SK-N-SH (cell line): ENCODE measurements at regions not wholly inside any gene's neighbourhood (a gene's known extent, or its start where the extent isn't known, plus 50 kb on each side); places are given as distances from the start of the nearest gene placed in this dataset.

Source experiments
- CTCF ChIA-PET: fragments of 300-600, 350-600 bp; formaldehyde crosslinking; extraction: SDS; loops from one replicate; lab custom pipeline; 2021; lab: Yijun Ruan, JAX
- POLR2A ChIA-PET: fragments of 350-600 bp; sonication (Branson Sonifier 250); formaldehyde crosslinking; extraction: SDS; loops from one replicate; lab custom pipeline; 2020; ENCODE audit warnings: antibody characterized with exemption, inconsistent platforms; lab: Yijun Ruan, JAX
- DNase-seq: peaks from one replicate; pipeline ENCODE4 v3.0.0; 2012
- H2AFZ ChIP-seq: fragments of 200-600 bp; sonication (generic); 2 replicates; pipeline ENCODE4 v1.8.1; 2016; ENCODE audit warnings: antibody characterized with exemption, mild to moderate bottlenecking, low read depth
- H3F3A ChIP-seq: fragments of 200-600 bp; sonication (generic); replicated peaks from 2 replicates; pipeline ENCODE3; 2016; ENCODE audit warnings: antibody characterized with exemption, mild to moderate bottlenecking; ENCODE audit not compliant: insufficient read depth
- H3K27ac ChIP-seq, 2 experiments: fragments of 200-500 bp in 1 of 2; fragments of 200-600 bp in 1 of 2; sonication (Bioruptor generic) in 1 of 2; sonication (generic), shearing (Covaris generic) in 1 of 2; 2 replicates each; pipeline versions ENCODE4 v1.5.1 to v1.6.1; 2014 to 2016; ENCODE audit warnings: low read depth in 2 of 2, inconsistent platforms in 1 of 2, low read length in 1 of 2, mild to moderate bottlenecking in 1 of 2, mixed read lengths in 1 of 2
- H3K27me3 ChIP-seq: fragments of 200-600 bp; sonication (generic), shearing (Covaris generic); 2 replicates; pipeline ENCODE4 v1.6.1; 2016; ENCODE audit warnings: mixed run types; ENCODE audit not compliant: insufficient read depth
- H3K36me3 ChIP-seq, 2 experiments: fragments of 200-500 bp in 1 of 2; fragments of 200-600 bp in 1 of 2; sonication (Bioruptor generic) in 1 of 2; sonication (generic) in 1 of 2; replicated peaks in 1 of 2; 2 replicates each; pipeline versions ENCODE3 to v1.5.1; 2014 to 2016; ENCODE audit warnings: low read length in 1 of 2, mild to moderate bottlenecking in 1 of 2; ENCODE audit not compliant: insufficient read depth in 2 of 2, control insufficient read depth in 1 of 2
- H3K4me1 ChIP-seq, 2 experiments: fragments of 200-500 bp in 1 of 2; fragments of 200-600 bp in 1 of 2; sonication (Bioruptor generic) in 1 of 2; sonication (generic), shearing (Covaris generic) in 1 of 2; 2 replicates each; pipeline versions ENCODE4 v1.5.1 to v1.6.1; 2014 to 2016; ENCODE audit warnings: low read depth in 1 of 2, low read length in 1 of 2, mixed run types in 1 of 2; ENCODE audit not compliant: insufficient read depth in 2 of 2, control insufficient read depth in 1 of 2
- H3K4me2 ChIP-seq: fragments of 200-600 bp; sonication (generic), shearing (Covaris generic); 2 replicates; pipeline ENCODE4 v1.6.1; 2017; ENCODE audit warnings: mixed run types
- H3K4me3 ChIP-seq, 2 experiments: fragments of 200-500 bp in 1 of 2; fragments of 200-600 bp in 1 of 2; sonication (Bioruptor generic) in 1 of 2; sonication (generic), shearing (Covaris generic) in 1 of 2; 2 replicates each; pipeline versions ENCODE4 v1.5.1 to v1.8.1; 2014 to 2016; ENCODE audit warnings: low read depth in 2 of 2, inconsistent platforms in 1 of 2, low read length in 1 of 2, mild to moderate bottlenecking in 1 of 2, mixed read lengths in 1 of 2, moderate library complexity in 1 of 2
- H3K79me2 ChIP-seq: fragments of 200-600 bp; sonication (generic); 2 replicates; pipeline ENCODE4 v1.8.1; 2017; ENCODE audit warnings: mild to moderate bottlenecking; ENCODE audit not compliant: insufficient read depth
- H3K9ac ChIP-seq: fragments of 200-600 bp; sonication (generic); 2 replicates; pipeline ENCODE4 v1.6.1; 2017; ENCODE audit warnings: mixed run types
- H3K9me2 ChIP-seq: fragments of 200-600 bp; sonication (generic); 2 replicates; pipeline ENCODE4 v1.6.1; 2017; ENCODE audit warnings: mixed run types
- H3K9me3 ChIP-seq: fragments of 200-600 bp; sonication (generic); 2 replicates; pipeline ENCODE4 v1.6.1; 2017; ENCODE audit warnings: mixed run types, mild to moderate bottlenecking, moderate library complexity
- H4K20me1 ChIP-seq: fragments of 200-600 bp; sonication (generic); 2 replicates; pipeline ENCODE4 v1.6.1; 2017; ENCODE audit warnings: mild to moderate bottlenecking, mixed run types; ENCODE audit not compliant: insufficient read depth
- CHD2 ChIP-seq: fragments of 150-350 bp; IDR thresholded peaks from 2 replicates; pipeline ENCODE4 v1.6.1; 2018; ENCODE audit warnings: low read length; ENCODE audit not compliant: partially characterized antibody
- ELF1 ChIP-seq: IDR thresholded peaks from 2 replicates; pipeline ENCODE4 v1.4.0; 2012
- EP300 ChIP-seq, 2 experiments: IDR thresholded peaks; 2 replicates each; pipeline versions ENCODE4 v1.4.0 to v1.6.1; 2012; ENCODE audit warnings: borderline replicate concordance in 1 of 2, low read depth in 1 of 2, low read length in 1 of 2
- FOSL2 ChIP-seq: IDR thresholded peaks from 2 replicates; pipeline ENCODE4 v1.4.0; 2012; ENCODE audit warnings: low read depth, mild to moderate bottlenecking, moderate library complexity, borderline replicate concordance
- FOXJ3 ChIP-seq: sonication (generic); formaldehyde crosslinking; IDR thresholded peaks from 2 replicates; pipeline ENCODE4 v1.5.1; 2020; ENCODE audit warnings: mild to moderate bottlenecking, missing genetic modification reagents
- GABPA ChIP-seq: IDR thresholded peaks from 2 replicates; pipeline ENCODE4 v1.4.0; 2012; ENCODE audit warnings: low read depth, mild to moderate bottlenecking
- JUND ChIP-seq: IDR thresholded peaks from 2 replicates; pipeline ENCODE4 v1.4.0; 2012
- NFIC ChIP-seq: IDR thresholded peaks from 2 replicates; pipeline ENCODE4 v1.4.0; 2012; ENCODE audit warnings: borderline replicate concordance
- POLR2AphosphoS5 ChIP-seq: IDR thresholded peaks from 2 replicates; pipeline ENCODE4 v1.6.1; 2012; ENCODE audit warnings: low read depth, low read length
- RCOR1 ChIP-seq: fragments of 150-350 bp; IDR thresholded peaks from 2 replicates; pipeline ENCODE4 v1.6.1; 2017; ENCODE audit warnings: antibody characterized with exemption, low read length
- RFX5 ChIP-seq: IDR thresholded peaks from 2 replicates; pipeline ENCODE4 v1.6.1; 2012; ENCODE audit warnings: mild to moderate bottlenecking, improper control_type of control experiment, low read length
- RXRA ChIP-seq: IDR thresholded peaks from 2 replicates; pipeline ENCODE4 v1.4.0; 2012; ENCODE audit warnings: low read depth, mild to moderate bottlenecking, borderline replicate concordance
- TCF12 ChIP-seq: IDR thresholded peaks from 2 replicates; pipeline ENCODE4 v1.4.0; 2012
- TEAD4 ChIP-seq: IDR thresholded peaks from 2 replicates; pipeline ENCODE4 v1.4.0; 2012; ENCODE audit warnings: mild to moderate bottlenecking, borderline replicate concordance; ENCODE audit not compliant: insufficient read depth
- YY1 ChIP-seq: IDR thresholded peaks from 2 replicates; pipeline ENCODE4 v1.4.0; 2012; ENCODE audit warnings: low read depth, mild to moderate bottlenecking
- WGBS: methylation state at CpG from one replicate; pipeline ENCODE4 v1.1.6; 2017; ENCODE audit warnings: low lambda C conversion rate; 5-methylcytosine and 5-hydroxymethylcytosine counted together
- TF ChIP-seq, protein P1 (sequence below): fragments of 150-350 bp; IDR thresholded peaks from 2 replicates; pipeline ENCODE4 v1.6.1; 2017; ENCODE audit warnings: antibody characterized with exemption, low read length, low read depth, borderline replicate concordance
- TF ChIP-seq, protein P2 (sequence below): IDR thresholded peaks from 2 replicates; pipeline ENCODE4 v1.4.0; 2012; ENCODE audit warnings: low read depth
- TF ChIP-seq, protein P3 (sequence below): IDR thresholded peaks from 2 replicates; pipeline ENCODE4 v1.6.1; 2012; ENCODE audit warnings: mild to moderate bottlenecking, low read depth, low read length, moderate library complexity

DNA sequence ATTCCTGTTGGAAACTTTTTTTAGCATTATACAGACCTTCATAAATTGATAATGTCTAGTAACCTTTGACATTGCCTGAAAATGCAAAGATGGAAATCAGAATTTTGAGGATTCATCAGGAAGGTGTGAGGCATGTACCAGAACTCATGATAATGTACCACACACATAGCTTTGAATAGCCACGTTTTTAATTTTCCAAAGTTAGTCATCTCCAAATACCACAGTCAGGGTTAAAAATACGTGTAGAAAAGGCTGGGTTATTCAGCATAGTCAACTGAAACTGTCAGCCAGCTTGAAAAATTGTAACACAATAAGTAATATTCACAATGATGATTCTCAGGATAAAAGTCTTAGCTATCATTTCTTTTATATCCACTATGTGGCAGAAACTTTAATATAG is 102.0 kb upstream of the THRB start (continued):
- TF ChIP-seq POLR2AphosphoS5: no peak
- no peak for TF ChIP-seq TEAD4
- TF ChIP-seq RCOR1: no peak

DNA sequence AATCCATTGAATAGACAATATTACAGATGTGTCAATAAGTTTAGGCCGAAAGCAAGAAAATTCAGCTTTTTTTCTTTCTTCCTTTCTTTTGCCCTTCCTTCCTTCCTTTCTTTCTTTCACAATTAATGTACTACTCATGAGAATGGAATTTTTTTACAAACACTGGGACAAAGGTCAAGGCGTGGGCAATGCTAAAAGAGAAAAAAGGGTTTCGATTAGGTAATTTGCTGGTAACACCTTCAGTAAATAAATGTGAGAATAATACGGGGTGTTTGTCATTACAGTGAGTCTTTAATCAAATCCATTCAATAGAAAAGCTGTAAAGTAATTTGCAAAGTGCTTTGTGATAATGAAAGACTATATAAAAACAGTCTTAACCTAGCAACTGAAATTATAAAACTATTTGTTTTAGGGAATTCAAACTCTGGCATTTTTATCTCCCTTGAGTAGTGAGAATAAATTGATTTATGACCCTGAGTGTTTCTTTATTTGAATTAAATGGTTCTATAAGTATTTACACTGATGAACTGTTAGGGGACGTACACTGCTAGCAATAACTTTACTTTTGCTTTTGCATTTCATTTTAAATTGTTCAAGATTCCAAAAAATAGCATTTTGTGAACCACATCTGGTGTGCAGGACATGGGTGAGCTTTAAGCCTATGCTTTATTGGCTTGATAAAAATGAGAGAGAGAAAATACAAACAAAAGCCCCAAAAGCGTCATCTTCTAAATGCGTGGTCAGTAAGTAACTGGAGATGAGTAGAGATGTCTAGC is 104.2 kb upstream of the THRB start:
- Histone ChIP-seq H3K36me3 (no peaks in the 10 kb centered on the region), H3F3A (no peaks in the 10 kb centered on the region), H4K20me1 (no peaks in the 10 kb centered on the region), H3K79me2 (no peaks in the 10 kb centered on the region), H3K9ac (no peak overlapping the region), H3K4me2 (no peak overlapping the region), H3K9me3 (no peaks in the 10 kb centered on the region), H3K27ac (no peak overlapping the region), H3K4me1 (no peaks in the 10 kb centered on the region), H2AFZ (no peak overlapping the region), H3K27me3 (no peaks in the 10 kb centered on the region), H3K9me2 (no peaks in the 10 kb centered on the region), H3K4me3 (no peak overlapping the region)
- no peak for DNase-seq
- CTCF ChIA-PET: no interaction called here
- POLR2A ChIA-PET: no interaction called here
- WGBS: 67% methylated on average over 7 of the region's 7 CpGs
- TF ChIP-seq, protein P1, sequence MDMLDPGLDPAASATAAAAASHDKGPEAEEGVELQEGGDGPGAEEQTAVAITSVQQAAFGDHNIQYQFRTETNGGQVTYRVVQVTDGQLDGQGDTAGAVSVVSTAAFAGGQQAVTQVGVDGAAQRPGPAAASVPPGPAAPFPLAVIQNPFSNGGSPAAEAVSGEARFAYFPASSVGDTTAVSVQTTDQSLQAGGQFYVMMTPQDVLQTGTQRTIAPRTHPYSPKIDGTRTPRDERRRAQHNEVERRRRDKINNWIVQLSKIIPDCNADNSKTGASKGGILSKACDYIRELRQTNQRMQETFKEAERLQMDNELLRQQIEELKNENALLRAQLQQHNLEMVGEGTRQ: no peak
- TF ChIP-seq FOSL2: no peak
- TF ChIP-seq POLR2AphosphoS5: no peak
- TF ChIP-seq RFX5: no peak
- TF ChIP-seq, protein P2, sequence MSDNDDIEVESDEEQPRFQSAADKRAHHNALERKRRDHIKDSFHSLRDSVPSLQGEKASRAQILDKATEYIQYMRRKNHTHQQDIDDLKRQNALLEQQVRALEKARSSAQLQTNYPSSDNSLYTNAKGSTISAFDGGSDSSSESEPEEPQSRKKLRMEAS: no peak
- no peak for TF ChIP-seq ELF1
- no peak for TF ChIP-seq CHD2
- no peak for TF ChIP-seq TCF12
- TF ChIP-seq GABPA: no peak
- no peak for TF ChIP-seq JUND
- TF ChIP-seq RXRA: no peak
- TF ChIP-seq RCOR1: no peak
- TF ChIP-seq TEAD4: no peak
- TF ChIP-seq, protein P3, sequence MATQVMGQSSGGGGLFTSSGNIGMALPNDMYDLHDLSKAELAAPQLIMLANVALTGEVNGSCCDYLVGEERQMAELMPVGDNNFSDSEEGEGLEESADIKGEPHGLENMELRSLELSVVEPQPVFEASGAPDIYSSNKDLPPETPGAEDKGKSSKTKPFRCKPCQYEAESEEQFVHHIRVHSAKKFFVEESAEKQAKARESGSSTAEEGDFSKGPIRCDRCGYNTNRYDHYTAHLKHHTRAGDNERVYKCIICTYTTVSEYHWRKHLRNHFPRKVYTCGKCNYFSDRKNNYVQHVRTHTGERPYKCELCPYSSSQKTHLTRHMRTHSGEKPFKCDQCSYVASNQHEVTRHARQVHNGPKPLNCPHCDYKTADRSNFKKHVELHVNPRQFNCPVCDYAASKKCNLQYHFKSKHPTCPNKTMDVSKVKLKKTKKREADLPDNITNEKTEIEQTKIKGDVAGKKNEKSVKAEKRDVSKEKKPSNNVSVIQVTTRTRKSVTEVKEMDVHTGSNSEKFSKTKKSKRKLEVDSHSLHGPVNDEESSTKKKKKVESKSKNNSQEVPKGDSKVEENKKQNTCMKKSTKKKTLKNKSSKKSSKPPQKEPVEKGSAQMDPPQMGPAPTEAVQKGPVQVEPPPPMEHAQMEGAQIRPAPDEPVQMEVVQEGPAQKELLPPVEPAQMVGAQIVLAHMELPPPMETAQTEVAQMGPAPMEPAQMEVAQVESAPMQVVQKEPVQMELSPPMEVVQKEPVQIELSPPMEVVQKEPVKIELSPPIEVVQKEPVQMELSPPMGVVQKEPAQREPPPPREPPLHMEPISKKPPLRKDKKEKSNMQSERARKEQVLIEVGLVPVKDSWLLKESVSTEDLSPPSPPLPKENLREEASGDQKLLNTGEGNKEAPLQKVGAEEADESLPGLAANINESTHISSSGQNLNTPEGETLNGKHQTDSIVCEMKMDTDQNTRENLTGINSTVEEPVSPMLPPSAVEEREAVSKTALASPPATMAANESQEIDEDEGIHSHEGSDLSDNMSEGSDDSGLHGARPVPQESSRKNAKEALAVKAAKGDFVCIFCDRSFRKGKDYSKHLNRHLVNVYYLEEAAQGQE: no peak
- TF ChIP-seq YY1: no peak
- no peak for TF ChIP-seq EP300 (IDR thresholded peaks at IDR 0.05; ENCODE audit: borderline replicate concordance in 1 of 2, low read depth in 1 of 2, low read length in 1 of 2)
- TF ChIP-seq FOXJ3 (CRISPR knock-in tag): no peak
- TF ChIP-seq NFIC: no peak
